CD1c-positive myeloid dendritic cell (primary cell): ENCODE measurements at regions not wholly inside any gene's neighbourhood (a gene's known extent, or its start where the extent isn't known, plus 50 kb on each side); places are given as distances from the start of the nearest gene placed in this dataset.

Source experiments
- DNase-seq: peaks from one replicate; pipeline ENCODE4 v3.0.0-alpha.2; 2016; ENCODE audit errors: extremely low spot score

- DNase-seq = no peak
These were observed 864.2 kb downstream of the SLC4A3 start for GRCh38 chr2:220491670-220492069.

- no peak for DNase-seq
These were observed 866.6 kb downstream of the SLC4A3 start for GRCh38 chr2:220493871-220494525.

GRCh38 chr2:220496513-220496912 lies 869.1 kb downstream of the SLC4A3 start:
- no peak for DNase-seq

- no peak for DNase-seq
These were observed 871.8 kb downstream of the SLC4A3 start for GRCh38 chr2:220499225-220499624.

- no peak for DNase-seq
These were observed 875.1 kb downstream of the SLC4A3 start for GRCh38 chr2:220502539-220502938.

- no peak for DNase-seq
These were observed 876.0 kb downstream of the SLC4A3 start for GRCh38 chr2:220503431-220503830.

- no peak for DNase-seq
These were observed 877.6 kb downstream of the SLC4A3 start for GRCh38 chr2:220504938-220505503.

- no peak for DNase-seq
These were observed 879.0 kb downstream of the SLC4A3 start for GRCh38 chr2:220506466-220506865.

- no peak for DNase-seq
These were observed 881.8 kb downstream of the SLC4A3 start for GRCh38 chr2:220509096-220509757.

- no peak for DNase-seq
These were observed 882.5 kb downstream of the SLC4A3 start for GRCh38 chr2:220509966-220510365.

GRCh38 chr2:220510668-220511067 lies 883.2 kb downstream of the SLC4A3 start:
- DNase-seq = no peak

- DNase-seq = no peak
These were observed 885.0 kb downstream of the SLC4A3 start for GRCh38 chr2:220512419-220512818.

GRCh38 chr2:220513573-220514288 lies 886.3 kb downstream of the SLC4A3 start:
- DNase-seq = no peak

GRCh38 chr2:220521551-220521950 lies 894.1 kb downstream of the SLC4A3 start:
- no peak for DNase-seq

- DNase-seq = no peak
These were observed 900.8 kb downstream of the SLC4A3 start for GRCh38 chr2:220528180-220528675.

- no peak for DNase-seq
These were observed 903.8 kb downstream of the SLC4A3 start for GRCh38 chr2:220531216-220531615.

GRCh38 chr2:220533485-220533884 lies 906.1 kb downstream of the SLC4A3 start:
- DNase-seq = no peak

GRCh38 chr2:220539481-220539880 lies 912.1 kb downstream of the SLC4A3 start:
- no peak for DNase-seq

GRCh38 chr2:220544049-220544448 lies 916.6 kb downstream of the SLC4A3 start:
- no peak for DNase-seq

- no peak for DNase-seq
These were observed 923.7 kb downstream of the SLC4A3 start for GRCh38 chr2:220550995-220551700.

- no peak for DNase-seq
These were observed 925.5 kb downstream of the SLC4A3 start for GRCh38 chr2:220552790-220553535.
